GM19397 (cell line): ENCODE measurements at regions not wholly inside any gene's neighbourhood (a gene's known extent, or its start where the extent isn't known, plus 50 kb on each side); places are given as distances from the start of the nearest gene placed in this dataset.
"Not testable (repeated sequence)": the region's sequence is repeated elsewhere in the genome, so short reads cannot be mapped to it uniquely, and the experiment has no call there.

Experiments used
- ATAC-seq: cut with Tn5 transposase; IDR thresholded peaks from one replicate; pipeline ENCODE4 v1.9.1; 2021; ENCODE audit warnings: mild to moderate bottlenecking, moderate library complexity; ENCODE audit not compliant: unreplicated experiment

- ATAC-seq: no peak
Observed at GRCh38 chr13:21872795-21873194, 201.9 kb downstream of the FGF9 start.

- no peak for ATAC-seq
Observed at GRCh38 chr13:21875116-21875515, 204.2 kb downstream of the FGF9 start.

- no peak for ATAC-seq
Observed at GRCh38 chr13:21879263-21879914, 208.5 kb downstream of the FGF9 start.

- ATAC-seq: no peak
Observed at GRCh38 chr13:21882766-21883165, 211.9 kb downstream of the FGF9 start.

GRCh38 chr13:21883713-21884112 lies 212.8 kb downstream of the FGF9 start:
- no peak for ATAC-seq

GRCh38 chr13:21884299-21884909 lies 213.5 kb downstream of the FGF9 start:
- ATAC-seq: no peak

- no peak for ATAC-seq
Observed at GRCh38 chr13:21884965-21885567, 214.2 kb downstream of the FGF9 start.

- ATAC-seq: no peak
Observed at GRCh38 chr13:21885714-21886224, 214.9 kb downstream of the FGF9 start.

- no peak for ATAC-seq
Observed at GRCh38 chr13:21889651-21890050, 218.8 kb downstream of the FGF9 start.

GRCh38 chr13:21890220-21890619 lies 219.3 kb downstream of the FGF9 start:
- ATAC-seq: not testable (repeated sequence)

GRCh38 chr13:21894091-21894490 lies 223.2 kb downstream of the FGF9 start:
- no peak for ATAC-seq

GRCh38 chr13:21894703-21895699 lies 224.1 kb downstream of the FGF9 start:
- no peak for ATAC-seq

- ATAC-seq: no peak
Observed at GRCh38 chr13:21895779-21896178, 224.9 kb downstream of the FGF9 start.

- ATAC-seq: no peak
Observed at GRCh38 chr13:21897161-21897560, 226.3 kb downstream of the FGF9 start.

- no peak for ATAC-seq
Observed at GRCh38 chr13:21898459-21898858, 227.6 kb downstream of the FGF9 start.

- no peak for ATAC-seq
Observed at GRCh38 chr13:21898945-21899344, 228.1 kb downstream of the FGF9 start.

GRCh38 chr13:21901336-21901735 lies 230.5 kb downstream of the FGF9 start:
- no peak for ATAC-seq

GRCh38 chr13:21901811-21902708 lies 231.2 kb downstream of the FGF9 start:
- ATAC-seq: no peak

GRCh38 chr13:21902709-21903098 lies 231.8 kb downstream of the FGF9 start:
- ATAC-seq: no peak

- ATAC-seq: no peak
Observed at GRCh38 chr13:21905486-21905885, 234.6 kb downstream of the FGF9 start.
